ENCODE measurements at regions not wholly inside any gene's neighbourhood (a gene's known extent, or its start where the extent isn't known, plus 50 kb on each side); places are given as distances from the start of the nearest gene placed in this dataset.

DNA sequence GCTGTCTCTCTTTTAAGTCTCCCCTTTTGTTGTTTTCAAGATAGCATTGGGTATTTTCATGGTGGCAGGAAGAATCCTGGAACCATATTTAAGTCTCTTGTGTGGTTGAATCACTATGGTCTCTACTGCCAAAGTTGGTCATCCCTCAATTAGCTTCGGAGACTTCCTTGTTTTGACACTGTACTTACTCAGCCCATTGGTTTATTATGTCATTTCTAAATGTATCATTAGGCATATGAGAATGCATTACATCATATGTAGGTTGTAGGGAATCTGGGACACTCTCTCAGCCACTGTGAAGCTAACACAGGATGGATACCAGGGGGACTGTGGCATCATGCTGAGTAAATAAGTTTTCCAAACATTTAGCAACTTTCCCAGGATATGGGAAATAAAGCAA, 211.8 kb downstream of the DTHD1 start:
- H2AFZ ChIP-seq (ENCODE audit: low read depth, low read length) = no peak overlapping the region
- no peak overlapping the region for H3K9ac ChIP-seq (ENCODE audit: low read length)
- TF ChIP-seq EP300 (conservative IDR thresholded peaks at IDR 0.05; ENCODE audit: poor library complexity, severe bottlenecking) = no peak
- no peak for TF ChIP-seq MXI1 (conservative IDR thresholded peaks at IDR 0.05; ENCODE audit: poor library complexity, severe bottlenecking)
- TF ChIP-seq, protein P1, sequence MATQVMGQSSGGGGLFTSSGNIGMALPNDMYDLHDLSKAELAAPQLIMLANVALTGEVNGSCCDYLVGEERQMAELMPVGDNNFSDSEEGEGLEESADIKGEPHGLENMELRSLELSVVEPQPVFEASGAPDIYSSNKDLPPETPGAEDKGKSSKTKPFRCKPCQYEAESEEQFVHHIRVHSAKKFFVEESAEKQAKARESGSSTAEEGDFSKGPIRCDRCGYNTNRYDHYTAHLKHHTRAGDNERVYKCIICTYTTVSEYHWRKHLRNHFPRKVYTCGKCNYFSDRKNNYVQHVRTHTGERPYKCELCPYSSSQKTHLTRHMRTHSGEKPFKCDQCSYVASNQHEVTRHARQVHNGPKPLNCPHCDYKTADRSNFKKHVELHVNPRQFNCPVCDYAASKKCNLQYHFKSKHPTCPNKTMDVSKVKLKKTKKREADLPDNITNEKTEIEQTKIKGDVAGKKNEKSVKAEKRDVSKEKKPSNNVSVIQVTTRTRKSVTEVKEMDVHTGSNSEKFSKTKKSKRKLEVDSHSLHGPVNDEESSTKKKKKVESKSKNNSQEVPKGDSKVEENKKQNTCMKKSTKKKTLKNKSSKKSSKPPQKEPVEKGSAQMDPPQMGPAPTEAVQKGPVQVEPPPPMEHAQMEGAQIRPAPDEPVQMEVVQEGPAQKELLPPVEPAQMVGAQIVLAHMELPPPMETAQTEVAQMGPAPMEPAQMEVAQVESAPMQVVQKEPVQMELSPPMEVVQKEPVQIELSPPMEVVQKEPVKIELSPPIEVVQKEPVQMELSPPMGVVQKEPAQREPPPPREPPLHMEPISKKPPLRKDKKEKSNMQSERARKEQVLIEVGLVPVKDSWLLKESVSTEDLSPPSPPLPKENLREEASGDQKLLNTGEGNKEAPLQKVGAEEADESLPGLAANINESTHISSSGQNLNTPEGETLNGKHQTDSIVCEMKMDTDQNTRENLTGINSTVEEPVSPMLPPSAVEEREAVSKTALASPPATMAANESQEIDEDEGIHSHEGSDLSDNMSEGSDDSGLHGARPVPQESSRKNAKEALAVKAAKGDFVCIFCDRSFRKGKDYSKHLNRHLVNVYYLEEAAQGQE (IDR thresholded peaks at IDR 0.05; ENCODE audit: borderline replicate concordance) = no peak
- no peak for TF ChIP-seq SMC3 (conservative IDR thresholded peaks at IDR 0.05; ENCODE audit: poor library complexity)
- no peak for TF ChIP-seq EZH2 (IDR thresholded peaks at IDR 0.05; ENCODE audit: borderline replicate concordance, insufficient read depth, low read length, poor library complexity, severe bottlenecking)
- no peak for TF ChIP-seq TAF1 (IDR thresholded peaks at IDR 0.05; ENCODE audit: low read depth)
- no peak for TF ChIP-seq POLR2AphosphoS5 (IDR thresholded peaks at IDR 0.05)
- no peak for TF ChIP-seq RAD21 (conservative IDR thresholded peaks at IDR 0.05)
- TF ChIP-seq, protein P2, sequence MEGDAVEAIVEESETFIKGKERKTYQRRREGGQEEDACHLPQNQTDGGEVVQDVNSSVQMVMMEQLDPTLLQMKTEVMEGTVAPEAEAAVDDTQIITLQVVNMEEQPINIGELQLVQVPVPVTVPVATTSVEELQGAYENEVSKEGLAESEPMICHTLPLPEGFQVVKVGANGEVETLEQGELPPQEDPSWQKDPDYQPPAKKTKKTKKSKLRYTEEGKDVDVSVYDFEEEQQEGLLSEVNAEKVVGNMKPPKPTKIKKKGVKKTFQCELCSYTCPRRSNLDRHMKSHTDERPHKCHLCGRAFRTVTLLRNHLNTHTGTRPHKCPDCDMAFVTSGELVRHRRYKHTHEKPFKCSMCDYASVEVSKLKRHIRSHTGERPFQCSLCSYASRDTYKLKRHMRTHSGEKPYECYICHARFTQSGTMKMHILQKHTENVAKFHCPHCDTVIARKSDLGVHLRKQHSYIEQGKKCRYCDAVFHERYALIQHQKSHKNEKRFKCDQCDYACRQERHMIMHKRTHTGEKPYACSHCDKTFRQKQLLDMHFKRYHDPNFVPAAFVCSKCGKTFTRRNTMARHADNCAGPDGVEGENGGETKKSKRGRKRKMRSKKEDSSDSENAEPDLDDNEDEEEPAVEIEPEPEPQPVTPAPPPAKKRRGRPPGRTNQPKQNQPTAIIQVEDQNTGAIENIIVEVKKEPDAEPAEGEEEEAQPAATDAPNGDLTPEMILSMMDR (IDR thresholded peaks at IDR 0.05; ENCODE audit: poor library complexity, severe bottlenecking) = no peak
- H4K20me1 ChIP-seq (ENCODE audit: insufficient read depth) = no peaks in the 10 kb centered on the region
- H3K79me2 ChIP-seq (replicated peaks; ENCODE audit: insufficient read depth, low read length) = no peaks in the 10 kb centered on the region
- H3F3A ChIP-seq (ENCODE audit: insufficient read depth, low read length, poor library complexity, severe bottlenecking) = no peaks in the 10 kb centered on the region
- H3K9me2 ChIP-seq (ENCODE audit: insufficient read depth, low read length) = no peaks in the 10 kb centered on the region
- H3K4me2 ChIP-seq (ENCODE audit: low read length) = no peak overlapping the region
- H3K9me3 ChIP-seq (ENCODE audit: low read length) = no peaks in the 10 kb centered on the region
- no peaks in the 10 kb centered on the region for H3K36me3 ChIP-seq (ENCODE audit: insufficient read depth, low read length)
- H3K27ac ChIP-seq (ENCODE audit: low read length) = no peak overlapping the region
- no peak overlapping the region for H3K4me3 ChIP-seq (ENCODE audit: low read length)
- no peaks in the 10 kb centered on the region for H3K27me3 ChIP-seq (ENCODE audit: insufficient read depth, low read depth, low read length)

DNA sequence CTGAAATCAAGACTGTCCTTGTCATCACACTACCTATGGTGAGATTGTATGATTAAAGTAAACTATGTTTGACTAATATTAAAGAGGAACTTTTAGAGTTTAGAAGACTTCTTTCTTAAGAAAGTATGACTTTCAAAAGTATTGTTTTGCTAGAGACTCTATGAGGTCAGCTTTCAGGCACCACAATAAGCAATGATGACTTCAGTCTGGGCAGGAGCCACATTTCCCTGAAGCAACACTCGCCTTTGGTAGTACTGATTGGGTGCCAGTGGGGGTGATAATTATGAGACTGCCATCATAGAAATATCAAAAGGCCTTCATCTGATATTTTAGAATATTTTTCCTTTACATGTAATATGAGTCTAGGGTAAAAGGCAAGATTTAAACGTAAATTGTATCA, 212.6 kb downstream of the DTHD1 start:
- Histone ChIP-seq H3K9me2 (ENCODE audit: insufficient read depth, low read length) (no peaks in the 10 kb centered on the region), H3K27me3 (ENCODE audit: insufficient read depth, low read depth, low read length) (no peaks in the 10 kb centered on the region), H3K27ac (ENCODE audit: low read length) (no peak overlapping the region), H4K20me1 (ENCODE audit: insufficient read depth) (no peaks in the 10 kb centered on the region), H3K4me3 (ENCODE audit: low read length) (no peak overlapping the region), H2AFZ (ENCODE audit: low read depth, low read length) (no peak overlapping the region), H3K36me3 (ENCODE audit: insufficient read depth, low read length) (no peaks in the 10 kb centered on the region), H3K9ac (ENCODE audit: low read length) (no peak overlapping the region), H3K9me3 (ENCODE audit: low read length) (no peaks in the 10 kb centered on the region), H3K79me2 (replicated peaks; ENCODE audit: insufficient read depth, low read length) (no peaks in the 10 kb centered on the region), H3K4me2 (ENCODE audit: low read length) (no peak overlapping the region), H3F3A (ENCODE audit: insufficient read depth, low read length, poor library complexity, severe bottlenecking) (no peaks in the 10 kb centered on the region)
- no peak for TF ChIP-seq RAD21 (conservative IDR thresholded peaks at IDR 0.05)
- TF ChIP-seq POLR2AphosphoS5 (IDR thresholded peaks at IDR 0.05) = no peak
- TF ChIP-seq TAF1 (IDR thresholded peaks at IDR 0.05; ENCODE audit: low read depth) = no peak
- TF ChIP-seq, protein P1 (IDR thresholded peaks at IDR 0.05; ENCODE audit: borderline replicate concordance) = no peak
- no peak for TF ChIP-seq EZH2 (IDR thresholded peaks at IDR 0.05; ENCODE audit: borderline replicate concordance, insufficient read depth, low read length, poor library complexity, severe bottlenecking)
- TF ChIP-seq, protein P2 (IDR thresholded peaks at IDR 0.05; ENCODE audit: poor library complexity, severe bottlenecking) = no peak
- no peak for TF ChIP-seq EP300 (conservative IDR thresholded peaks at IDR 0.05; ENCODE audit: poor library complexity, severe bottlenecking)
- no peak for TF ChIP-seq MXI1 (conservative IDR thresholded peaks at IDR 0.05; ENCODE audit: poor library complexity, severe bottlenecking)
- TF ChIP-seq SMC3 (conservative IDR thresholded peaks at IDR 0.05; ENCODE audit: poor library complexity) = no peak

All from neural cell (in vitro differentiated cells).